ENCODE measurements at regions not wholly inside any gene's neighbourhood (a gene's known extent, or its start where the extent isn't known, plus 50 kb on each side); places are given as distances from the start of the nearest gene placed in this dataset.
"Not testable (repeated sequence)": the region's sequence is repeated elsewhere in the genome, so short reads cannot be mapped to it uniquely, and the experiment has no call there.

GRCh38 chr15:84547150-84547549, 53.7 kb upstream of the ZSCAN2 start:
- not testable (repeated sequence) for H3K4me1 Mint-ChIP-seq (ENCODE audit: low read depth); H3K4me3 Mint-ChIP-seq (ENCODE audit: low read depth); H3K27me3 Mint-ChIP-seq; H3K9me3 Mint-ChIP-seq (ENCODE audit: low read depth); DNase-seq (ENCODE audit: low spot score, unreplicated experiment); H3K27ac Mint-ChIP-seq
- peaks cover 14% of the 10 kb centered on the region for H3K36me3 Mint-ChIP-seq (ENCODE audit: insufficient read depth)

- not testable (repeated sequence) for H3K27me3 Mint-ChIP-seq; H3K4me3 Mint-ChIP-seq (ENCODE audit: low read depth); H3K9me3 Mint-ChIP-seq (ENCODE audit: low read depth); DNase-seq (ENCODE audit: low spot score, unreplicated experiment); H3K4me1 Mint-ChIP-seq (ENCODE audit: low read depth); H3K27ac Mint-ChIP-seq
- peaks cover 17% of the 10 kb centered on the region for H3K36me3 Mint-ChIP-seq (ENCODE audit: insufficient read depth)
These were observed 50.3 kb upstream of the ZSCAN2 start for GRCh38 chr15:84550503-84550902.

Measured in progenitor cell of endocrine pancreas (in vitro differentiated cells).